Neural cell (in vitro differentiated cells): ENCODE measurements at regions not wholly inside any gene's neighbourhood (a gene's known extent, or its start where the extent isn't known, plus 50 kb on each side); places are given as distances from the start of the nearest gene placed in this dataset.

Experiments used
- H2AFZ ChIP-seq: fragments of 200-600, 300-800 bp; sonication (generic), shearing (Covaris generic); 2 replicates; pipeline ENCODE4 v1.6.0; 2014; ENCODE audit warnings: low read depth, mild to moderate bottlenecking, antibody characterized with exemption, low read length, moderate library complexity
- H3F3A ChIP-seq: fragments of 200-600 bp; shearing (Covaris generic); 2 replicates; pipeline ENCODE4 v1.6.1; 2016; ENCODE audit warnings: mild to moderate bottlenecking, moderate library complexity, mixed read lengths, antibody characterized with exemption, low read length; ENCODE audit not compliant: insufficient read depth, poor library complexity, severe bottlenecking
- H3K27ac ChIP-seq: fragments of 200-600, 300-800 bp; sonication (generic), shearing (Covaris generic); 2 replicates; pipeline ENCODE4 v1.5.1; 2014; ENCODE audit warnings: mild to moderate bottlenecking, low read length, moderate library complexity
- H3K27me3 ChIP-seq: fragments of 300-800, 200-600 bp; sonication (generic), shearing (Covaris generic); 2 replicates; pipeline ENCODE4 v1.6.0; 2014; ENCODE audit warnings: mild to moderate bottlenecking, low read depth, low read length, moderate library complexity; ENCODE audit not compliant: insufficient read depth
- H3K36me3 ChIP-seq: fragments of 300-800, 200-600 bp; sonication (generic), shearing (Covaris generic); 2 replicates; pipeline ENCODE4 v1.5.1; 2014; ENCODE audit warnings: mild to moderate bottlenecking, antibody characterized with exemption, low read length, moderate library complexity; ENCODE audit not compliant: insufficient read depth
- H3K4me2 ChIP-seq: fragments of 300-800, 200-600 bp; sonication (generic), shearing (Covaris generic); 2 replicates; pipeline ENCODE4 v1.6.0; 2014; ENCODE audit warnings: mild to moderate bottlenecking, low read length
- H3K4me3 ChIP-seq: fragments of 300-800, 200-600 bp; sonication (generic), shearing (Covaris generic); 2 replicates; pipeline ENCODE4 v1.5.1; 2014; ENCODE audit warnings: mild to moderate bottlenecking, low read length, moderate library complexity
- H3K79me2 ChIP-seq: fragments of 200-600 bp; shearing (Covaris generic); replicated peaks from 2 replicates; pipeline ENCODE4 v1.6.0; 2014; ENCODE audit warnings: mild to moderate bottlenecking, low read length, moderate library complexity; ENCODE audit not compliant: insufficient read depth
- H3K9ac ChIP-seq: fragments of 300-800, 200-600 bp; sonication (generic), shearing (Covaris generic); 2 replicates; pipeline ENCODE4 v1.6.1; 2016; ENCODE audit warnings: mild to moderate bottlenecking, low read length, mixed read lengths
- H3K9me2 ChIP-seq: fragments of 200-600 bp; shearing (Covaris generic); 2 replicates; pipeline ENCODE4 v1.6.1; 2016; ENCODE audit warnings: mild to moderate bottlenecking, low read length, mixed read lengths; ENCODE audit not compliant: insufficient read depth
- H3K9me3 ChIP-seq: fragments of 200-600, 300-800 bp; sonication (generic), shearing (Covaris generic); 2 replicates; pipeline ENCODE4 v1.6.1; 2016; ENCODE audit warnings: mild to moderate bottlenecking, mixed run types, low read length, moderate library complexity, mixed read lengths
- H4K20me1 ChIP-seq: fragments of 200-600 bp; shearing (Covaris generic); 2 replicates; pipeline ENCODE4 v1.6.1; 2016; ENCODE audit warnings: mild to moderate bottlenecking, mixed run types; ENCODE audit not compliant: insufficient read depth
- EP300 ChIP-seq: fragments of 450-650 bp; conservative IDR thresholded peaks from 2 replicates; pipeline ENCODE4 v1.6.1; 2014; ENCODE audit warnings: antibody characterized with exemption, mild to moderate bottlenecking, moderate library complexity; ENCODE audit not compliant: poor library complexity, severe bottlenecking
- EZH2 ChIP-seq: fragments of 200-600, 300-800 bp; shearing (Covaris generic), sonication (generic); IDR thresholded peaks from 2 replicates; pipeline ENCODE4 v1.6.1; 2014; ENCODE audit warnings: antibody characterized with exemption, low read length, borderline replicate concordance, mild to moderate bottlenecking; ENCODE audit not compliant: insufficient read depth, poor library complexity, severe bottlenecking
- MXI1 ChIP-seq: fragments of 450-650 bp; conservative IDR thresholded peaks from 2 replicates; pipeline ENCODE4 v1.6.1; 2014; ENCODE audit warnings: antibody characterized with exemption, mild to moderate bottlenecking; ENCODE audit not compliant: poor library complexity, severe bottlenecking
- POLR2AphosphoS5 ChIP-seq: IDR thresholded peaks from 2 replicates; pipeline ENCODE4 v1.6.1; 2012
- RAD21 ChIP-seq: fragments of 450-650 bp; conservative IDR thresholded peaks from 2 replicates; pipeline ENCODE4 v1.6.1; 2014; ENCODE audit warnings: antibody characterized with exemption, mild to moderate bottlenecking, moderate library complexity
- SMC3 ChIP-seq: fragments of 450-650 bp; conservative IDR thresholded peaks from 2 replicates; pipeline ENCODE4 v1.6.1; 2014; ENCODE audit warnings: antibody characterized with exemption, mild to moderate bottlenecking, moderate library complexity; ENCODE audit not compliant: poor library complexity
- TAF1 ChIP-seq: IDR thresholded peaks from 2 replicates; pipeline ENCODE4 v1.6.1; 2012; ENCODE audit warnings: low read depth
- TF ChIP-seq, protein P1 (sequence below): IDR thresholded peaks from 2 replicates; pipeline ENCODE4 v1.6.1; 2012; ENCODE audit warnings: borderline replicate concordance
- TF ChIP-seq, protein P2 (sequence below): fragments of 450-650 bp; IDR thresholded peaks from 2 replicates; pipeline ENCODE4 v1.5.1; 2014; ENCODE audit warnings: antibody characterized with exemption, mild to moderate bottlenecking, moderate library complexity; ENCODE audit not compliant: poor library complexity, severe bottlenecking

DNA sequence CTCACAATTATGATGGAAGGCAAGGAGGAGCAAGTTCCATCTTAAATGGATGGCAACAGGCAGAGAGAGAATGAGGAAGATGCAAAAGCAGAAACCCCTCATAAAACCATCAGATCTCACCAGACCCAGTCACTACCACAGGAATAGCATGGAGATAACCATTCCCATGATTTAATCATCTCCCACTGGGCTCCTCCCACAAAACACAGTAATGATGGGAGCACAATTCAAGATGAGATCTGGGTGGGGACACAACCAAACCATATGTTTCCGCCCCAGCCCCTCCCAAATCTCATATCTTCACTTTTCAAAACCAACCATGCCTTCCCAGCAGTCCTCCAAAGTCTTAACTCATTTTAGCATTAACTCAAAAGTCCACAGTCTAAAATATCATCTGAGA lies 304.0 kb downstream of the TUSC1 start:
- Histone ChIP-seq H3K4me3 (no peak overlapping the region), H4K20me1 (no peaks in the 10 kb centered on the region), H3K4me2 (no peak overlapping the region), H3K79me2 (no peaks in the 10 kb centered on the region), H3K36me3 (no peaks in the 10 kb centered on the region), H3K9me2 (no peaks in the 10 kb centered on the region), H2AFZ (no peak overlapping the region), H3K27ac (no peak overlapping the region), H3K9me3 (no peaks in the 10 kb centered on the region), H3F3A (no peaks in the 10 kb centered on the region), H3K27me3 (no peaks in the 10 kb centered on the region), H3K9ac (no peak overlapping the region)
- TF ChIP-seq EZH2 = no peak

DNA sequence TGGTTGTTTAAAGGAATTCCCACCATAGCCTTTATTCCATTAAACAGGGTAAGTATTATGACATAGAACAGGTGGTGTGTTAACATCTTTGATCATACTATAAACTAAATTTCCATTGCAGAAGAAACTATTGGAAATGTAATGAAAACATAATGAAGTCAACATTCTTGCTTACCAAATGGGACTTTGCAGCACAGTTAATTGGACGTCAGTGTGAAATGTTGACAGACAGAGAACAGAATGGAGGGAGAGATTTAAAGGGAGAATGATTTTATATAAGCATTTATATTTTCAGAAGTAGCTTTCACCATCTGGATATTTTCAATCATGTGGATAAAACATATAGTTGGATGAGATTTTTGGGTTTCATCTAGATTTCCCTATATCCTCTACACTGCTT lies 311.3 kb downstream of the TUSC1 start:
- TF ChIP-seq, protein P1, sequence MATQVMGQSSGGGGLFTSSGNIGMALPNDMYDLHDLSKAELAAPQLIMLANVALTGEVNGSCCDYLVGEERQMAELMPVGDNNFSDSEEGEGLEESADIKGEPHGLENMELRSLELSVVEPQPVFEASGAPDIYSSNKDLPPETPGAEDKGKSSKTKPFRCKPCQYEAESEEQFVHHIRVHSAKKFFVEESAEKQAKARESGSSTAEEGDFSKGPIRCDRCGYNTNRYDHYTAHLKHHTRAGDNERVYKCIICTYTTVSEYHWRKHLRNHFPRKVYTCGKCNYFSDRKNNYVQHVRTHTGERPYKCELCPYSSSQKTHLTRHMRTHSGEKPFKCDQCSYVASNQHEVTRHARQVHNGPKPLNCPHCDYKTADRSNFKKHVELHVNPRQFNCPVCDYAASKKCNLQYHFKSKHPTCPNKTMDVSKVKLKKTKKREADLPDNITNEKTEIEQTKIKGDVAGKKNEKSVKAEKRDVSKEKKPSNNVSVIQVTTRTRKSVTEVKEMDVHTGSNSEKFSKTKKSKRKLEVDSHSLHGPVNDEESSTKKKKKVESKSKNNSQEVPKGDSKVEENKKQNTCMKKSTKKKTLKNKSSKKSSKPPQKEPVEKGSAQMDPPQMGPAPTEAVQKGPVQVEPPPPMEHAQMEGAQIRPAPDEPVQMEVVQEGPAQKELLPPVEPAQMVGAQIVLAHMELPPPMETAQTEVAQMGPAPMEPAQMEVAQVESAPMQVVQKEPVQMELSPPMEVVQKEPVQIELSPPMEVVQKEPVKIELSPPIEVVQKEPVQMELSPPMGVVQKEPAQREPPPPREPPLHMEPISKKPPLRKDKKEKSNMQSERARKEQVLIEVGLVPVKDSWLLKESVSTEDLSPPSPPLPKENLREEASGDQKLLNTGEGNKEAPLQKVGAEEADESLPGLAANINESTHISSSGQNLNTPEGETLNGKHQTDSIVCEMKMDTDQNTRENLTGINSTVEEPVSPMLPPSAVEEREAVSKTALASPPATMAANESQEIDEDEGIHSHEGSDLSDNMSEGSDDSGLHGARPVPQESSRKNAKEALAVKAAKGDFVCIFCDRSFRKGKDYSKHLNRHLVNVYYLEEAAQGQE = no peak
- TF ChIP-seq SMC3 (no peak), MXI1 (no peak), POLR2AphosphoS5 (no peak), EZH2 (no peak), EP300 (no peak), TAF1 (no peak), RAD21 (no peak)
- TF ChIP-seq, protein P2, sequence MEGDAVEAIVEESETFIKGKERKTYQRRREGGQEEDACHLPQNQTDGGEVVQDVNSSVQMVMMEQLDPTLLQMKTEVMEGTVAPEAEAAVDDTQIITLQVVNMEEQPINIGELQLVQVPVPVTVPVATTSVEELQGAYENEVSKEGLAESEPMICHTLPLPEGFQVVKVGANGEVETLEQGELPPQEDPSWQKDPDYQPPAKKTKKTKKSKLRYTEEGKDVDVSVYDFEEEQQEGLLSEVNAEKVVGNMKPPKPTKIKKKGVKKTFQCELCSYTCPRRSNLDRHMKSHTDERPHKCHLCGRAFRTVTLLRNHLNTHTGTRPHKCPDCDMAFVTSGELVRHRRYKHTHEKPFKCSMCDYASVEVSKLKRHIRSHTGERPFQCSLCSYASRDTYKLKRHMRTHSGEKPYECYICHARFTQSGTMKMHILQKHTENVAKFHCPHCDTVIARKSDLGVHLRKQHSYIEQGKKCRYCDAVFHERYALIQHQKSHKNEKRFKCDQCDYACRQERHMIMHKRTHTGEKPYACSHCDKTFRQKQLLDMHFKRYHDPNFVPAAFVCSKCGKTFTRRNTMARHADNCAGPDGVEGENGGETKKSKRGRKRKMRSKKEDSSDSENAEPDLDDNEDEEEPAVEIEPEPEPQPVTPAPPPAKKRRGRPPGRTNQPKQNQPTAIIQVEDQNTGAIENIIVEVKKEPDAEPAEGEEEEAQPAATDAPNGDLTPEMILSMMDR = no peak
- Histone ChIP-seq H3K79me2 (no peaks in the 10 kb centered on the region), H3K4me3 (no peak overlapping the region), H3K36me3 (no peaks in the 10 kb centered on the region), H3K9me3 (no peaks in the 10 kb centered on the region), H3K9me2 (no peaks in the 10 kb centered on the region), H3K27me3 (no peaks in the 10 kb centered on the region), H3F3A (no peaks in the 10 kb centered on the region), H3K4me2 (no peak overlapping the region), H4K20me1 (no peaks in the 10 kb centered on the region), H2AFZ (no peak overlapping the region), H3K27ac (no peak overlapping the region), H3K9ac (no peak overlapping the region)

DNA sequence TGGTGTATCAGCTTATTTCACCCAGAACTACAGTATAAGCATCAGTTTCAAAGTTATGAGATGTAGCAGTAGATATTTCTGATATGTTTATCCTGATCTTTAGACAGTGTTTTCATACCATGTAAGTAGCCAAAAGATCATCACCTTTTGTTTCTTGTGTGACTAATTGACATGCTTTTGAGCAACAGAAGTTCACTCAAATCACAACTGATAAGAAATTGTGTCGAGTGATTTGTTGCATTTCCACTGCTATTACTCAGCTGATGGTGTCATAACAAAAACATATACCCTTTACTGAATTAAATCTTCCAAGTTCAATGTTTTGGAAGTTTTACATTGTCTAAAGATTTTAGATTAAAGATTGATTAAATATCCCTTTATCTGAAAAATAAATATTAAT lies 324.5 kb downstream of the TUSC1 start:
- TF ChIP-seq RAD21 (no peak), MXI1 (no peak), EP300 (no peak), TAF1 (no peak), EZH2 (no peak), POLR2AphosphoS5 (no peak), SMC3 (no peak)
- TF ChIP-seq, protein P2 = no peak
- TF ChIP-seq, protein P1 = no peak
- Histone ChIP-seq H3K9me3 (peaks cover 6% of the 10 kb centered on the region), H3K27ac (no peak overlapping the region), H3K9ac (no peak overlapping the region), H3K4me3 (no peak overlapping the region), H3F3A (no peaks in the 10 kb centered on the region), H3K36me3 (no peaks in the 10 kb centered on the region), H3K4me2 (no peak overlapping the region), H3K79me2 (no peaks in the 10 kb centered on the region), H3K27me3 (no peaks in the 10 kb centered on the region), H2AFZ (no peak overlapping the region), H3K9me2 (no peaks in the 10 kb centered on the region), H4K20me1 (no peaks in the 10 kb centered on the region)
